OCI-LY1 (cell line): ENCODE measurements at regions not wholly inside any gene's neighbourhood (a gene's known extent, or its start where the extent isn't known, plus 50 kb on each side); places are given as distances from the start of the nearest gene placed in this dataset.

ENCODE experiments used
- H2AFZ ChIP-seq: fragments of 200-600 bp; sonication (generic), shearing (Covaris generic); 2 replicates; pipeline ENCODE4 v1.6.0; 2014; ENCODE audit warnings: antibody characterized with exemption, mild to moderate bottlenecking, low read length
- H3F3A ChIP-seq: fragments of 200-600 bp; sonication (generic), shearing (Covaris generic); 2 replicates; pipeline ENCODE4 v1.6.0; 2014; ENCODE audit warnings: mild to moderate bottlenecking, antibody characterized with exemption, low read length, moderate library complexity; ENCODE audit not compliant: insufficient read depth
- H3K27ac ChIP-seq: fragments of 200-600 bp; sonication (generic); 2 replicates; pipeline ENCODE4 v1.5.1; 2014; ENCODE audit warnings: low read length, mixed run types, mild to moderate bottlenecking, low read depth; ENCODE audit not compliant: poor library complexity, severe bottlenecking
- H3K27me3 ChIP-seq: fragments of 200-600 bp; sonication (generic); 2 replicates; pipeline ENCODE4 v1.6.0; 2014; ENCODE audit warnings: antibody characterized with exemption, mild to moderate bottlenecking, low read length, moderate library complexity; ENCODE audit not compliant: insufficient read depth
- H3K36me3 ChIP-seq: fragments of 200-600 bp; sonication (generic); 2 replicates; pipeline ENCODE4 v1.6.1; 2014; ENCODE audit warnings: mild to moderate bottlenecking, antibody characterized with exemption, low read length, moderate library complexity, mixed read lengths; ENCODE audit not compliant: insufficient read depth
- H3K4me1 ChIP-seq: fragments of 200-600 bp; sonication (generic); 2 replicates; pipeline ENCODE4 v1.5.1; 2014; ENCODE audit warnings: mild to moderate bottlenecking, low read length, moderate library complexity; ENCODE audit not compliant: insufficient read depth, severe bottlenecking
- H3K4me2 ChIP-seq: fragments of 200-600 bp; sonication (generic), shearing (Covaris generic); 2 replicates; pipeline ENCODE4 v1.6.1; 2014; ENCODE audit warnings: low read length
- H3K4me3 ChIP-seq: fragments of 200-600 bp; sonication (generic); 2 replicates; pipeline ENCODE4 v1.5.1; 2014; ENCODE audit warnings: low read length, low read depth, mild to moderate bottlenecking, mixed read lengths; ENCODE audit not compliant: poor library complexity, severe bottlenecking
- H3K79me2 ChIP-seq: fragments of 200-600 bp; shearing (Covaris generic); 2 replicates; pipeline ENCODE4 v1.6.1; 2016; ENCODE audit warnings: mixed run types, low read length, mixed read lengths; ENCODE audit not compliant: insufficient read depth
- H3K9ac ChIP-seq: fragments of 200-600 bp; sonication (generic), shearing (Covaris generic); 2 replicates; pipeline ENCODE4 v1.6.1; 2014; ENCODE audit warnings: mild to moderate bottlenecking, low read length, mixed read lengths
- H3K9me2 ChIP-seq: fragments of 200-600 bp; sonication (generic), shearing (Covaris generic); 2 replicates; pipeline ENCODE4 v1.6.1; 2014; ENCODE audit warnings: low read depth, mild to moderate bottlenecking, low read length, mixed read lengths
- H3K9me3 ChIP-seq: fragments of 200-600 bp; shearing (Covaris generic); 2 replicates; pipeline ENCODE4 v1.6.1; 2014; ENCODE audit warnings: low read length, mixed read lengths
- H4K20me1 ChIP-seq: fragments of 200-600 bp; sonication (generic), shearing (Covaris generic); 2 replicates; pipeline ENCODE4 v1.6.0; 2016; ENCODE audit warnings: mild to moderate bottlenecking, low read length; ENCODE audit not compliant: insufficient read depth
- CTCF ChIP-seq: fragments of 200-600 bp; sonication (generic), shearing (Covaris generic); IDR thresholded peaks from 2 replicates; pipeline ENCODE4 v1.5.1; 2017; ENCODE audit warnings: mild to moderate bottlenecking, antibody characterized with exemption, low read length, moderate library complexity, mixed read lengths
- EZH2 ChIP-seq: fragments of 200-600 bp; sonication (generic), shearing (Covaris generic); IDR thresholded peaks from 2 replicates; pipeline ENCODE4 v1.8.0; 2017; ENCODE audit warnings: borderline replicate concordance, mixed run types, mild to moderate bottlenecking, antibody characterized with exemption, low read length, moderate library complexity, mixed read lengths

- no peaks in the 10 kb centered on the region for H4K20me1 ChIP-seq
- H3K9me2 ChIP-seq, result no peaks in the 10 kb centered on the region
- no peaks in the 10 kb centered on the region for H3F3A ChIP-seq
- no peak overlapping the region for H3K9ac ChIP-seq
- H2AFZ ChIP-seq, result no peak overlapping the region
- H3K9me3 ChIP-seq, result no peaks in the 10 kb centered on the region
- H3K27ac ChIP-seq, result no peak overlapping the region
- TF ChIP-seq EZH2 (no peak), CTCF (no peak)
- no peak overlapping the region for H3K4me3 ChIP-seq
- H3K27me3 ChIP-seq, result peaks cover 15% of the 10 kb centered on the region; the same call in 1 of the 2 replicates
- H3K79me2 ChIP-seq, result no peaks in the 10 kb centered on the region
- H3K4me2 ChIP-seq, result no peak overlapping the region
- no peaks in the 10 kb centered on the region for H3K4me1 ChIP-seq
- no peaks in the 10 kb centered on the region for H3K36me3 ChIP-seq
Measured at GRCh38 chr7:98771519-98771918, 98.3 kb downstream of the TMEM130 start.

DNA sequence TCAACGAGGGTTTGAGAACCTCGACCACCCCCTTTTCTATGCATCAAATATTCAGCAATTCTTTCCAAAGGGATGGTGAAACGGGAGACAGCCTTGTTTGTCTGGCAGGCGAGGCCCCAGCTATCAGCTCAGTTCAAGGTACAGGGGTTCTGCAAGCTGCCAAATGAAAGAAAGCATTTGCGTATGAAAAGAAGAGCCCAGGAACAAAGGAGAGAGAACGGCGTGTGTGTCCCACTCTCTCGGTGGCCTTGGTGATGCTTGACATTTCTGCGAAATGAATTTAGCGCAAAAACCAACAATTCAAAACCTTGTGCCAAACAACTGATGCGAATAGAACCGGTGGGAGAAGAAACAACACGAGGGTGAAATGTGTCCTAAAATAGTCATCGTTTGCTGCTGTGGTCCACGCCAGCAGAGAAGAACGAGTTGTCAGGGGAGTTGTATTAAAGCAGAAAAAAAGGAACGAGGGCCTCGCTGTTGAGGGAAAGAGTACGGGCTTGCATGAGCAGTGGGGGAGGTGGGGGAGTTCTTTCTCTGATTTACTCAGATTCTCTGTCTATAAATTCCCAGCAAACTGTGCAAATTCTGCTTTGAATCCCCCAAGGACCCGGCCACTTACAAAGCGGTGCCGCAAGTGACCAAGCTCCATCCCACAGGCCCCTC lies 97.7 kb downstream of the TMEM130 start:
- H3F3A ChIP-seq, result no peaks in the 10 kb centered on the region
- H3K9me2 ChIP-seq, result no peaks in the 10 kb centered on the region
- no peaks in the 10 kb centered on the region for H4K20me1 ChIP-seq
- H3K4me2 ChIP-seq, result no peak overlapping the region
- TF ChIP-seq EZH2 (no peak), CTCF (no peak)
- no peak overlapping the region for H3K4me3 ChIP-seq
- no peak overlapping the region for H2AFZ ChIP-seq
- H3K36me3 ChIP-seq, result no peaks in the 10 kb centered on the region
- H3K27me3 ChIP-seq, result peaks cover 15% of the 10 kb centered on the region; the same call in 1 of the 2 replicates
- no peaks in the 10 kb centered on the region for H3K4me1 ChIP-seq
- no peak overlapping the region for H3K27ac ChIP-seq
- no peak overlapping the region for H3K9ac ChIP-seq
- H3K79me2 ChIP-seq, result no peaks in the 10 kb centered on the region
- H3K9me3 ChIP-seq, result no peaks in the 10 kb centered on the region

- H3K79me2 ChIP-seq, result no peaks in the 10 kb centered on the region
- H2AFZ ChIP-seq, result no peak overlapping the region
- H3K4me3 ChIP-seq, result no peak overlapping the region
- H3K36me3 ChIP-seq, result no peaks in the 10 kb centered on the region
- no peak overlapping the region for H3K4me2 ChIP-seq
- no peaks in the 10 kb centered on the region for H3K9me3 ChIP-seq
- no peaks in the 10 kb centered on the region for H4K20me1 ChIP-seq
- H3K9me2 ChIP-seq, result no peaks in the 10 kb centered on the region
- H3K27me3 ChIP-seq, result peaks cover 11% of the 10 kb centered on the region; the same call in 1 of the 2 replicates
- H3K27ac ChIP-seq, result no peak overlapping the region
- H3F3A ChIP-seq, result no peaks in the 10 kb centered on the region
- H3K4me1 ChIP-seq, result no peaks in the 10 kb centered on the region
- no peak overlapping the region for H3K9ac ChIP-seq
- TF ChIP-seq CTCF (no peak), EZH2 (no peak)
Measured at GRCh38 chr7:98774884-98775283, 94.9 kb downstream of the TMEM130 start.
